HepG2 (cell line): ENCODE measurements at regions not wholly inside any gene's neighbourhood (a gene's known extent, or its start where the extent isn't known, plus 50 kb on each side); places are given as distances from the start of the nearest gene placed in this dataset.

Source experiments
- ATAC-seq: fragments of 200-7000 bp; cut with Tn5 transposase; 3 replicates; pipeline ENCODE4 v1.9.1; 2020; ENCODE audit warnings: mild to moderate bottlenecking, moderate library complexity
- BruUV-seq: library from RNA; stranded (reverse); fragments of 400-500 nt; replicated peaks from 2 replicates; lab custom pipeline; 2021; lab: Mats Ljungman, UMichigan
- CTCF ChIA-PET: fragments of 300-600 bp; formaldehyde crosslinking; extraction: SDS; loops from one replicate; lab custom pipeline; 2021; ENCODE audit warnings: low total read pairs, inconsistent platforms, low intra/inter-chr PET ratio; lab: Yijun Ruan, JAX
- POLR2A ChIA-PET: fragments of 350-600 bp; sonication (Branson Sonifier 250); formaldehyde crosslinking; loops from one replicate; lab custom pipeline; 2020; ENCODE audit warnings: antibody characterized with exemption, inconsistent platforms; lab: Yijun Ruan, JAX
- DNase-seq: peaks from one replicate; pipeline ENCODE4 v3.0.0-alpha.2; 2015; ENCODE audit warnings: low spot score
- FAIRE-seq: peaks from 3 replicates; lab custom pipeline; 2011; peaks lifted over from hg19 to GRCh38; lab: Jason Lieb, UNC
- H2AFZ ChIP-seq: one replicate; pipeline ENCODE4 v1.6.1; 2011; ENCODE audit warnings: low read length, inconsistent platforms
- H3K27ac ChIP-seq: fragments of 300-600 bp; 3 replicates; pipeline ENCODE4 v1.8.0; 2011; ENCODE audit warnings: mixed run types, mild to moderate bottlenecking, mixed read lengths, low read length, inconsistent platforms; ENCODE audit not compliant: insufficient read depth; ENCODE audit errors: extremely low read length
- H3K27me3 ChIP-seq, 2 experiments: fragments of 200-600 bp in 1 of 2; 2 replicates in 1 of 2; 3 replicates in 1 of 2; pipeline versions ENCODE4 v1.6.0 to v1.8.0; 2011; ENCODE audit warnings: low read length in 2 of 2, mild to moderate bottlenecking in 2 of 2, moderate library complexity in 2 of 2, inconsistent platforms in 1 of 2; ENCODE audit not compliant: insufficient read depth in 2 of 2, control insufficient read depth in 1 of 2
- H3K36me3 ChIP-seq, 2 experiments: fragments of 200-600 bp in 1 of 2; replicated peaks in 1 of 2; 2 replicates in 1 of 2; 3 replicates in 1 of 2; pipeline versions ENCODE4 v1.5.1 to v1.8.0; 2011; ENCODE audit warnings: low read length in 2 of 2, inconsistent platforms in 1 of 2; ENCODE audit not compliant: insufficient read depth in 2 of 2, control insufficient read depth in 1 of 2
- H3K4me1 ChIP-seq: 2 replicates; pipeline ENCODE4 v1.5.1; 2012; ENCODE audit warnings: low read length, inconsistent platforms; ENCODE audit not compliant: insufficient read depth
- H3K4me2 ChIP-seq: 2 replicates; pipeline ENCODE4 v1.6.0; 2011; ENCODE audit warnings: low read depth, low read length, inconsistent platforms
- H3K4me3 ChIP-seq, 3 experiments: fragments of 200-600 bp in 1 of 3; sonication (generic), shearing (Covaris generic) in 1 of 3; replicated peaks in 1 of 3; 2 replicates each; pipeline ENCODE4 v1.5.1; 2011 to 2016; ENCODE audit warnings: low read length in 3 of 3, inconsistent platforms in 2 of 3, low read depth in 2 of 3, mild to moderate bottlenecking in 2 of 3, control low read depth in 1 of 3, mixed read lengths in 1 of 3; ENCODE audit not compliant: insufficient read depth in 1 of 3
- H3K79me2 ChIP-seq: one replicate; pipeline ENCODE4 v1.6.1; 2011; ENCODE audit warnings: low read length, inconsistent platforms; ENCODE audit not compliant: insufficient read depth
- H3K9ac ChIP-seq: 2 replicates; pipeline ENCODE4 v1.6.0; 2011; ENCODE audit warnings: mild to moderate bottlenecking, low read depth, low read length, inconsistent platforms; ENCODE audit not compliant: insufficient read depth
- H3K9me3 ChIP-seq: 2 replicates; pipeline ENCODE4 v1.5.1; 2012; ENCODE audit warnings: mild to moderate bottlenecking, low read length
- H4K20me1 ChIP-seq: 2 replicates; pipeline ENCODE4 v1.6.0; 2011; ENCODE audit warnings: inconsistent platforms, mild to moderate bottlenecking, low read length, moderate library complexity; ENCODE audit not compliant: insufficient read depth
- CCDC6 ChIP-seq: sonication (generic); formaldehyde crosslinking; IDR thresholded peaks from 2 replicates; pipeline ENCODE4 v1.8.1; 2022; ENCODE audit warnings: mild to moderate bottlenecking, missing genetic modification reagents, moderate library complexity
- ERF ChIP-seq: IDR thresholded peaks from 2 replicates; pipeline ENCODE4 v1.6.1; 2018; ENCODE audit warnings: missing biosample characterization, missing genetic modification reagents
- PITX1 ChIP-seq: sonication (generic); formaldehyde crosslinking; IDR thresholded peaks from 2 replicates; pipeline ENCODE4 v1.5.1; 2020; ENCODE audit warnings: mild to moderate bottlenecking, missing genetic modification reagents
- SCMH1 ChIP-seq: sonication (generic); formaldehyde crosslinking; IDR thresholded peaks from 2 replicates; pipeline ENCODE4 v1.9.0; 2021; ENCODE audit warnings: missing genetic modification reagents, mild to moderate bottlenecking, borderline replicate concordance
- ZNF563 ChIP-seq: sonication (generic); formaldehyde crosslinking; IDR thresholded peaks from 2 replicates; pipeline ENCODE4 v1.8.0; 2022; ENCODE audit warnings: mild to moderate bottlenecking, moderate library complexity, missing genetic modification reagents
- ZNF761 ChIP-seq: sonication (generic); formaldehyde crosslinking; conservative IDR thresholded peaks from 2 replicates; pipeline ENCODE4 v1.4.0; 2020; ENCODE audit warnings: mild to moderate bottlenecking, missing genetic modification reagents
- WGBS: methylation state at CpG from one replicate; pipeline ENCODE4 v1.1.6; 2017; ENCODE audit warnings: low lambda C conversion rate; 5-methylcytosine and 5-hydroxymethylcytosine counted together
- in situ Hi-C: cut with HindIII; loops from 2 replicates; pipeline ENCODE4 v1.10.0; 2017; ENCODE audit warnings: low pct_unique_long_range_greater_than_20kb; ENCODE audit not compliant: extremely low pct_ligation_motif_present
- intact Hi-C: fragments of 100-400 bp; cut with micrococcal nuclease; formaldehyde crosslinking; loops from one replicate; pipeline ENCODE4 v1.10.0; 2022; ENCODE audit not compliant: unreplicated experiment
- TF ChIP-seq, protein P1 (sequence below), 2 experiments: IDR thresholded peaks; 2 replicates each; pipeline ENCODE4 v1.6.1; 2011 to 2012; ENCODE audit warnings: low read length in 2 of 2, borderline replicate concordance in 1 of 2, low read depth in 1 of 2, mild to moderate bottlenecking in 1 of 2, moderate library complexity in 1 of 2

DNA sequence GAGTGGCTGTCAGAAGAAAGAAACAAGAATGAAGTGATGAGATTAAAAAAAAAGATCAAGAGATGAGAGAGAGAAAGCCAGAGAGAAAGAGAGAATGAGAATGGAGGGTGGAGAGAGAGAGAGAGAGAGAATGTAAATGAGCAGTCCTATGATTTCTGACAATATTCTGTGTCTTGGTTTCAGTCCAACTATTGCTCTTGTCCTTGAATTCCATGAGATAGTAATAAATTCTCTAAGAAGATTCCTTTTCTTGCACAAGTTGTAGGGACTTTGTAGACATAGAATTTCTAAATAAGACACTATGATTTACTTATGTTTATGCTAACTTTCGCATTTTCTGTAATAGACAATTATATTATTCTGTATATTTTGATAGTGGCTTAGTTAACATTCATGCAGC, 149.6 kb upstream of the CTSO start:
- WGBS, result 10% methylated on average over 1 of the region's 1 CpG
- ATAC-seq (no peak), FAIRE-seq (no peak), DNase-seq (no peak)
- H3K27me3 ChIP-seq, result no peaks in the 10 kb centered on the region
- H3K4me1 ChIP-seq, result no peaks in the 10 kb centered on the region
- in situ Hi-C loops, result no loop called here
- no peaks in the 10 kb centered on the region for H3K36me3 ChIP-seq
- no peak overlapping the region for H2AFZ ChIP-seq
- ChIA-PET CTCF (no interaction called here), POLR2A (no interaction called here)
- H3K9ac ChIP-seq, result no peak overlapping the region
- no peak overlapping the region for H3K4me3 ChIP-seq
- intact Hi-C loops, result no loop called here
- TF ChIP-seq ERF (CRISPR knock-in tag) (no peak), SCMH1 (CRISPR knock-in tag) (no peak), PITX1 (CRISPR knock-in tag) (no peak), ZNF761 (CRISPR knock-in tag) (no peak), CCDC6 (no peak), ZNF563 (CRISPR knock-in tag) (no peak)
- TF ChIP-seq, protein P1, sequence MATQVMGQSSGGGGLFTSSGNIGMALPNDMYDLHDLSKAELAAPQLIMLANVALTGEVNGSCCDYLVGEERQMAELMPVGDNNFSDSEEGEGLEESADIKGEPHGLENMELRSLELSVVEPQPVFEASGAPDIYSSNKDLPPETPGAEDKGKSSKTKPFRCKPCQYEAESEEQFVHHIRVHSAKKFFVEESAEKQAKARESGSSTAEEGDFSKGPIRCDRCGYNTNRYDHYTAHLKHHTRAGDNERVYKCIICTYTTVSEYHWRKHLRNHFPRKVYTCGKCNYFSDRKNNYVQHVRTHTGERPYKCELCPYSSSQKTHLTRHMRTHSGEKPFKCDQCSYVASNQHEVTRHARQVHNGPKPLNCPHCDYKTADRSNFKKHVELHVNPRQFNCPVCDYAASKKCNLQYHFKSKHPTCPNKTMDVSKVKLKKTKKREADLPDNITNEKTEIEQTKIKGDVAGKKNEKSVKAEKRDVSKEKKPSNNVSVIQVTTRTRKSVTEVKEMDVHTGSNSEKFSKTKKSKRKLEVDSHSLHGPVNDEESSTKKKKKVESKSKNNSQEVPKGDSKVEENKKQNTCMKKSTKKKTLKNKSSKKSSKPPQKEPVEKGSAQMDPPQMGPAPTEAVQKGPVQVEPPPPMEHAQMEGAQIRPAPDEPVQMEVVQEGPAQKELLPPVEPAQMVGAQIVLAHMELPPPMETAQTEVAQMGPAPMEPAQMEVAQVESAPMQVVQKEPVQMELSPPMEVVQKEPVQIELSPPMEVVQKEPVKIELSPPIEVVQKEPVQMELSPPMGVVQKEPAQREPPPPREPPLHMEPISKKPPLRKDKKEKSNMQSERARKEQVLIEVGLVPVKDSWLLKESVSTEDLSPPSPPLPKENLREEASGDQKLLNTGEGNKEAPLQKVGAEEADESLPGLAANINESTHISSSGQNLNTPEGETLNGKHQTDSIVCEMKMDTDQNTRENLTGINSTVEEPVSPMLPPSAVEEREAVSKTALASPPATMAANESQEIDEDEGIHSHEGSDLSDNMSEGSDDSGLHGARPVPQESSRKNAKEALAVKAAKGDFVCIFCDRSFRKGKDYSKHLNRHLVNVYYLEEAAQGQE (IDR thresholded peaks at IDR 0.05; ENCODE audit: borderline replicate concordance in 1 of 2, low read depth in 1 of 2, low read length in 2 of 2), result no peak
- H3K4me2 ChIP-seq, result no peak overlapping the region
- no peaks in the 10 kb centered on the region for H4K20me1 ChIP-seq
- H3K79me2 ChIP-seq, result no peaks in the 10 kb centered on the region
- BruUV-seq, result no TSS peak
- no peaks in the 10 kb centered on the region for H3K9me3 ChIP-seq
- H3K27ac ChIP-seq, result no peak overlapping the region
